ENCODE measurements at regions not wholly inside any gene's neighbourhood (a gene's known extent, or its start where the extent isn't known, plus 50 kb on each side); places are given as distances from the start of the nearest gene placed in this dataset.

DNA sequence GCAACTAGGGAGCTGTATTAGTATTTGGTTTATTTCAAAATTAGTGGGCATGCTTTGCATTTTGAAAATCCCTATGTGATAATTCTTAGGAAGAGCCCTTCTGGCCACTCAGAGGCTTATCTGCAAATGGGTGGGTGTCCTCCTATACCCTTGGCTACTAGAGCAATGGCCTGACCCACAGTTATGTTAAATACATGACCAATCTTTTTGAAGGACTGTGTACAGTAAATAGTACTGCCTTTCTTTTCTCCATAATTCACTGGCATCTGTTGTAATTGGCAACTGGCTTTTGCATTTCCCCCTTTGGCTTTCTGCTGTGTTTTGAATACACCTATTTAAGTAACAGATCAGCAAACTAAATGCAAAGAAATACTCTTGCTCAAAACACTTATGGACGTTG lies 175.4 kb downstream of the ANXA2 start:
- H3K27ac ChIP-seq (ENCODE audit: low read depth, low read length): no peak overlapping the region
- no peaks in the 10 kb centered on the region for H3K79me2 ChIP-seq (ENCODE audit: control insufficient read depth, insufficient read depth, low read length, unreplicated experiment)
- no peak overlapping the region for H2AFZ ChIP-seq (ENCODE audit: low read length, unreplicated experiment)
- H3K36me3 ChIP-seq (ENCODE audit: insufficient read depth, low read length): no peaks in the 10 kb centered on the region
- peaks cover 92% of the 10 kb centered on the region for H3K27me3 ChIP-seq (ENCODE audit: insufficient read depth, low read length)
- no peak overlapping the region for H3K4me3 ChIP-seq (ENCODE audit: low read depth, low read length)
- H3K4me1 ChIP-seq (ENCODE audit: control insufficient read depth, insufficient read depth, low read length, unreplicated experiment): no peaks in the 10 kb centered on the region

DNA sequence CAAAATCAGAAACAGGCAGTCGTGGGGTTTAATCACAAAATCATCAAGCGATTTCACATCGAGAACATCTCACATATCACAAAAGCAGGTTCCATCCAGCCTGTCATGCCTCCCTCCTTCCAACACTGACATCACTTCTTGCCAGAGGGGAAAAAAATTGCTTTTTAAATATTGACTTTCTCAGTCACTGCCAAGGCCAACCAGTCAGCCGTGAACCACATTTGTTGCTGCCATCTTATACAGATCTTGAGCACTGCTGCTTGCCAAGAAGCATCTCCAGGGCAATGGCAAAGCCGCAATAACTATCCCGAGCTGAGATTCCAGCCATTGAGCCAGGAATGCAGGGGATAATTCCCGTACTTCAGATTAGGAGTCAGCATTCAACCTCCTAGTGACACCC lies 174.6 kb downstream of the ANXA2 start:
- Histone ChIP-seq H3K27ac (ENCODE audit: low read depth, low read length) (no peak overlapping the region), H3K4me1 (ENCODE audit: control insufficient read depth, insufficient read depth, low read length, unreplicated experiment) (no peaks in the 10 kb centered on the region), H3K79me2 (ENCODE audit: control insufficient read depth, insufficient read depth, low read length, unreplicated experiment) (no peaks in the 10 kb centered on the region), H3K36me3 (ENCODE audit: insufficient read depth, low read length) (no peaks in the 10 kb centered on the region), H3K4me3 (ENCODE audit: low read depth, low read length) (no peak overlapping the region), H3K27me3 (ENCODE audit: insufficient read depth, low read length) (peaks cover 92% of the 10 kb centered on the region), H2AFZ (ENCODE audit: low read length, unreplicated experiment) (no peak overlapping the region)

DNA sequence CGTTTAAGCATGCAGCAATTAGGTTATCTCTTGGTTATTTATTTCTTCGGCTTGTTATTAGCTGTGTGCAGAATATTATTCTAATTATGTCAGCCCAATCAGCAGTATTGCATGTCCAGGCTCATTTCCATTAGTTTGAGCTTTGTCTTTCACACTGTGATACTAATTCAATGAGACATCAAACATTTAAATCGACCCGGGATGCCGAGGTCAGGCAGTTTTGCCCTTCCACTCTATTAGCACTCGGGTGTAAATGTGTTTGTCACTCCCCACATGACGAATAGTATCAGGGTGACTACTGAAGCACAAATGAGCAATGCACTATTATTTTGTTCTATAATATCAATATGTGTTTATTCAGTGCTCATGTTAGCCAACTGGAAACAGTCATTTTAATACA lies 170.9 kb downstream of the ANXA2 start:
- H3K79me2 ChIP-seq (ENCODE audit: control insufficient read depth, insufficient read depth, low read length, unreplicated experiment): no peaks in the 10 kb centered on the region
- H3K27ac ChIP-seq (ENCODE audit: low read depth, low read length): no peak overlapping the region
- no peaks in the 10 kb centered on the region for H3K36me3 ChIP-seq (ENCODE audit: insufficient read depth, low read length)
- H3K4me3 ChIP-seq (ENCODE audit: low read depth, low read length): no peak overlapping the region
- H3K27me3 ChIP-seq (ENCODE audit: insufficient read depth, low read length): peaks cover 98% of the 10 kb centered on the region
- H3K4me1 ChIP-seq (ENCODE audit: control insufficient read depth, insufficient read depth, low read length, unreplicated experiment): no peaks in the 10 kb centered on the region
- no peak overlapping the region for H2AFZ ChIP-seq (ENCODE audit: low read length, unreplicated experiment)

DNA sequence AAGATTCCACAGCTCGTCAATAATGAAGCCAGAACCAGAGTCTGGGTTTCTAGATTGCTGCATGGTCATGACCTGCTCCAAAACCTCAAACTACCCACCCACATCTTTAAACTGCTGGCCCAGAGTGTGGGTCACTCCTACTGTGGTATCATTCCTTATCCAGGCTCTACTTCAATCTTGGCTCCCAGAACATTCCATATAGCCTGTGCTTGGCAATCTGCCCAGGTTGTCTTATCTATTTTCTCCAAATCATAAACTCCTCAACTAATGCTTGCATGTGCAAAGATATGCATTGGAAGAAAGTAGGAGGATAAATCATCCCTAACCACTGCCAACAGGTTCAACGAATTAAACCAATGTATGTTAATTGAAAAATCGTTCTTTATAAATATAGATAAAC lies 169.7 kb downstream of the ANXA2 start:
- Histone ChIP-seq H3K27me3 (ENCODE audit: insufficient read depth, low read length) (peaks cover 94% of the 10 kb centered on the region), H2AFZ (ENCODE audit: low read length, unreplicated experiment) (no peak overlapping the region), H3K79me2 (ENCODE audit: control insufficient read depth, insufficient read depth, low read length, unreplicated experiment) (no peaks in the 10 kb centered on the region), H3K4me3 (ENCODE audit: low read depth, low read length) (no peak overlapping the region), H3K27ac (ENCODE audit: low read depth, low read length) (no peak overlapping the region), H3K4me1 (ENCODE audit: control insufficient read depth, insufficient read depth, low read length, unreplicated experiment) (no peaks in the 10 kb centered on the region), H3K36me3 (ENCODE audit: insufficient read depth, low read length) (no peaks in the 10 kb centered on the region)

DNA sequence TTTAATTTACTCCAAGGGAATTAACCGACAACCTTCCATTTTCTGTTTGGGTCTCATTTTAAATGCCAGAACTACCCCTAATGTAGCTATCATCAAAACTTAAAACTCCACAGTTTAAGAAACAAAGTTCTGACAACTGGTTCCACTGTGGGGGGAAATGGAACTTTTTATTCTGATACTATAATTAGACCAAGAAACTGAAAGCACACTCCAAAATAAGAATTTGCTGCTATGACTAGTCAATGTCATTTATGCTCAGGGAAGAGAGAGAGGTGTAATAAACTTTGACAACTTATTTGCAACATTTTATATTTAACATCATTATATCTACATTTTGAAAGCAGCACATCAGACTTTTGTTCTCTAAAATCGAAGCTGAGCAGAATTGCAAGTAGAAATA lies 169.2 kb downstream of the ANXA2 start:
- Histone ChIP-seq H3K4me3 (ENCODE audit: low read depth, low read length) (no peak overlapping the region), H3K79me2 (ENCODE audit: control insufficient read depth, insufficient read depth, low read length, unreplicated experiment) (no peaks in the 10 kb centered on the region), H3K4me1 (ENCODE audit: control insufficient read depth, insufficient read depth, low read length, unreplicated experiment) (no peaks in the 10 kb centered on the region), H3K27me3 (ENCODE audit: insufficient read depth, low read length) (peaks cover 89% of the 10 kb centered on the region), H3K27ac (ENCODE audit: low read depth, low read length) (no peak overlapping the region), H2AFZ (ENCODE audit: low read length, unreplicated experiment) (no peak overlapping the region), H3K36me3 (ENCODE audit: insufficient read depth, low read length) (no peaks in the 10 kb centered on the region)

DNA sequence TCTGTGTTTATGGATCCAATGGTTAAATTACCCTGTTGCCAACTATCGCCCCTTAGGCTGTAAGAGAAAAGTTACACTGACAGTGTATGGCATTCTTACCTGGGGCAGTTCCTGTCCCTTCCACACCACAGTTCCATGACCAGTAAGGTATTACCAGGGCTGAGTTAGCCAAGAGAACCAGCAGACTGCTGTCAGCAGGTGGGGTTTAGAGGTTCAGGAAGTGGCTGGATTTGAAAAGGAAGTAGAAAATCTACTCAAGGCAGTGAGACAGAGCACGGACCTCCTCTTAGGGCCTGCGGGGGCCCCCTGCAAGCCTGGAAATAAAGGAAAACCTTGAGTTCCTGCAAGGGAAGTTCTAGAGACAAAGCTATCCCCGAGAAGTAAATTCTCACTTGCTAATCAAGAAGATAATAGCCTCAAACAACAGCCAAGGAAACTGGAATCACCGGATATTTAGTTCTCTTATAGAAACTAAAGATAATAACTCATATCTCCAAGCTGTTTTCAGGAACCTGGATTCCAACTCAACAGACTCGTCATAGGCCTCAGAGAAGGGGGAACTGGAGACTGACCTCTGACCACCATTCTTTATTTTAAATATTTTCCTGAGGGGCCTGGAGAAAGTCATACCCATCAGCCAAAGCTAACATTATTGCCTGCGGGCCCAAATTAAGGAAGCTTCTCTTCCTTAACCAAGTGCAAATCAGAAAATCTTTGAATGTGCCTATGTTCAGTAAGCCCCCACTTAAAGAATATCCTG lies 161.7 kb downstream of the ANXA2 start:
- H3K27me3 ChIP-seq (ENCODE audit: insufficient read depth, low read length): peaks cover 42% of the 10 kb centered on the region
- no peak overlapping the region for H3K27ac ChIP-seq (ENCODE audit: low read depth, low read length)
- no peaks in the 10 kb centered on the region for H3K79me2 ChIP-seq (ENCODE audit: control insufficient read depth, insufficient read depth, low read length, unreplicated experiment)
- H3K36me3 ChIP-seq (ENCODE audit: insufficient read depth, low read length): no peaks in the 10 kb centered on the region
- no peak overlapping the region for H3K4me3 ChIP-seq (ENCODE audit: low read depth, low read length)
- H2AFZ ChIP-seq (ENCODE audit: low read length, unreplicated experiment): no peak overlapping the region
- no peaks in the 10 kb centered on the region for H3K4me1 ChIP-seq (ENCODE audit: control insufficient read depth, insufficient read depth, low read length, unreplicated experiment)

DNA sequence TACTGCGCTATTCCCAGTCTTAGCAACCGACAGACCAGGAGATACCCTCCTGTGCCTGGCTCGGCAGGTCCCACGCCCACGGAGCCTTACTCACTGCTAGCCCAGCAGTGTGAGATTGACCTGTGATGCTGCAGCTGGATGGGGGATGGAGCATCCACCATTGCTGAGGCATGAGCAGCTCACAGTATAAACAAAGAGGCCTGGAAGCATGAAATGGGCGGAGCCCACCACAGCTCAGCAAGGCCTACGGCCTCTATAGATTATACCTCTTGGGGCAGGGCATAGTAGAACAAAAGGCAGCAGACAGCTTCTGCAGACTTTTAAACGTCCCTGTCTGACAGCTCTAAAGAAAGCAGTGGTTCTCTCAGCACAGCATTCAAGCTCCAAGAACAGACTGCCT lies 160.3 kb downstream of the ANXA2 start:
- H3K27ac ChIP-seq (ENCODE audit: low read depth, low read length): no peak overlapping the region
- no peaks in the 10 kb centered on the region for H3K4me1 ChIP-seq (ENCODE audit: control insufficient read depth, insufficient read depth, low read length, unreplicated experiment)
- no peak overlapping the region for H3K4me3 ChIP-seq (ENCODE audit: low read depth, low read length)
- H3K27me3 ChIP-seq (ENCODE audit: insufficient read depth, low read length): peaks cover 29% of the 10 kb centered on the region
- no peaks in the 10 kb centered on the region for H3K79me2 ChIP-seq (ENCODE audit: control insufficient read depth, insufficient read depth, low read length, unreplicated experiment)
- H3K36me3 ChIP-seq (ENCODE audit: insufficient read depth, low read length): no peaks in the 10 kb centered on the region
- H2AFZ ChIP-seq (ENCODE audit: low read length, unreplicated experiment): no peak overlapping the region

DNA sequence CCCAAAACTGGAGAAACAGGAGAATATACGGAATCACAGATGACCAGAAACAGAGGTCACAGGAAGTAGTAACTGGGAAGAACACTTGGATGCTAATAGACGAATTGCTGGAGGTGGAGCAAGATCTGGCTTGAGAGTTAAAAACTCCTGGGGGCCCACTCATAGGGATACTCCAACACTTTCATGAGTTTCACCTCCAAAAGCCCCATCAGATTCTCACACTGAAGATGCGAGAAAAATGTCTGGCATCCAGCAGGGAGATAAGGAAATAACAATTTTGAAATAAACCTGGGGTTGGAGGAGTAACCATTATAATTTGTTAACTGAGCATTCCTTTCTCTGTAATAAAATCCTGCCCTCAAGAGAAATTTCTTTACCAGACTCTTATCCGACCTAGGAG lies 154.0 kb downstream of the ANXA2 start:
- H3K4me3 ChIP-seq (ENCODE audit: low read depth, low read length): no peak overlapping the region
- no peaks in the 10 kb centered on the region for H3K79me2 ChIP-seq (ENCODE audit: control insufficient read depth, insufficient read depth, low read length, unreplicated experiment)
- no peaks in the 10 kb centered on the region for H3K4me1 ChIP-seq (ENCODE audit: control insufficient read depth, insufficient read depth, low read length, unreplicated experiment)
- H3K27me3 ChIP-seq (ENCODE audit: insufficient read depth, low read length): peaks cover 56% of the 10 kb centered on the region
- no peaks in the 10 kb centered on the region for H3K36me3 ChIP-seq (ENCODE audit: insufficient read depth, low read length)
- no peak overlapping the region for H2AFZ ChIP-seq (ENCODE audit: low read length, unreplicated experiment)
- H3K27ac ChIP-seq (ENCODE audit: low read depth, low read length): no peak overlapping the region

DNA sequence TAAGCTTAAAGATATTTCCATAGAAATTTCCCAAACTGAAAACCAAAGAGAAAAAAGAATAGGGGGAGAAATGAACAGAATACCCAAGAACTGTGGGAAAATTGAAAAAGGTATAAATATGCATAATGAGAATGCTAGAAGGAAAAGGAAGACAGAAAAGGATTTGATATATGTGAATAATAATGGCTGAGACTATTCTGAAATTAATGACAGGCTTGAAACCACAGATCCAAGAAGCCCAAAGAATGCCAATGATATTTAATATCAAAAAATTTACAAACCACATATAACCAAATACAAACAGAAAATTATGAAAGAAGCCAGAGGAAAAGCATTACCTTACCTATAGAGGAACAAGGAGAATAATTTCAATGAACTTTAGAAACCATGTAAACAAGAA lies 153.0 kb downstream of the ANXA2 start:
- Histone ChIP-seq H3K4me1 (ENCODE audit: control insufficient read depth, insufficient read depth, low read length, unreplicated experiment) (no peaks in the 10 kb centered on the region), H2AFZ (ENCODE audit: low read length, unreplicated experiment) (no peak overlapping the region), H3K79me2 (ENCODE audit: control insufficient read depth, insufficient read depth, low read length, unreplicated experiment) (no peaks in the 10 kb centered on the region), H3K27me3 (ENCODE audit: insufficient read depth, low read length) (peaks cover 61% of the 10 kb centered on the region), H3K36me3 (ENCODE audit: insufficient read depth, low read length) (no peaks in the 10 kb centered on the region), H3K27ac (ENCODE audit: low read depth, low read length) (no peak overlapping the region), H3K4me3 (ENCODE audit: low read depth, low read length) (no peak overlapping the region)

DNA sequence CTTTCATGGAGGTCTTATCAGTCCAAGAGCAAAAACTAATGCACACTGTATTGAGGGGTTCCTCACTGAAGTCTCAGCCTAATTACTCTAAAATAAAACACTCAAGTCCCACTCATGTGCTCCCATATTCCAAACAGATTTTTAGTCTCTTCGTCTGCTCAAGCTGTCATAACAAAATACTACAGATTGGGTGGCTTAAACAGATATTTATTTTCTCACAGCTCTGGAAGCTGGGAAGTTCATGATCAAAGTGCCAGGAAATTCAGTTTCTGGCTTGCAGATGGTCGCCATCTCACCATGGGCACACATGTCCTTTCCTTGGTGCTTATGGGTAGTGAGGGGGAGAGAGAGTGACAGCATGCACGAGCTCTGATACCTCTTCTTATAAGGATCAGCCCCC lies 147.5 kb downstream of the ANXA2 start:
- Histone ChIP-seq H3K4me3 (ENCODE audit: low read depth, low read length) (no peak overlapping the region), H3K27ac (ENCODE audit: low read depth, low read length) (no peak overlapping the region), H3K4me1 (ENCODE audit: control insufficient read depth, insufficient read depth, low read length, unreplicated experiment) (no peaks in the 10 kb centered on the region), H3K79me2 (ENCODE audit: control insufficient read depth, insufficient read depth, low read length, unreplicated experiment) (no peaks in the 10 kb centered on the region), H3K27me3 (ENCODE audit: insufficient read depth, low read length) (peaks cover 81% of the 10 kb centered on the region), H3K36me3 (ENCODE audit: insufficient read depth, low read length) (no peaks in the 10 kb centered on the region), H2AFZ (ENCODE audit: low read length, unreplicated experiment) (no peak overlapping the region)

DNA sequence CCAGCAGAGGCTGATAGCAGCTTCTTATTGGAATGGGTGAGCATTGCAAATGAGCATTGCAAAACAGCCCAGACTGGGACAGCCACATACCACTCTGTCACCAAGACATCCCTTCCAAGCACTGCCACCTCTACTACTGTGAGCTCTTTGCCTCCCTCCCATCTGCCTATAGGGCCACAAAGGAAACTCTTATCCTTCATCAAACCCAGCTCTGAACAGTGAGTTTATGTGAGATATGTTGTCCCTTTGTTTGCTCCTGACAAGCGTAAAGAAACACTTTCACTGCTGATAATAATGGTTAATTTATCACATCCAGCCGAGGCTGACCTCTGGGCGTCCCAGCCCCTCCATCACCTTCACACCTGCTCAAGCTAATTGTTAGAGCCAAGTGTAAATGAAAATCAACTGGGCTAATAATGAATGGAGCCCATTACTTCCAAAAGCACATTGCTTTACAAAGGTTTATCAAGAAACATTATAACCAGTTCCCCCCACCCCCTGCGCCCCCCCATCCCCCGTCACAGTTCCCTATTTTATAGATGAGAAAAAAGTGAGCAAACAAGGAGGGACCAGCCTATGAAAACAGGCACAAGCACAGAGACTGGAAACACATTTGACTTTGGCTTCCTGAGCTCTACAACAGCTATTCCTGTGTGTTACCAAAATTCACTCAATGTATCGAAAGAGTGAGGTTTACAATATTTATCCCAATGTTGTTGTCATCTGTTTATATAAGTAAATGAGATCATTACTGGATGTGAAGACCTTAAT lies 146.3 kb downstream of the ANXA2 start:
- Histone ChIP-seq H3K27ac (ENCODE audit: low read depth, low read length) (no peak overlapping the region), H3K36me3 (ENCODE audit: insufficient read depth, low read length) (no peaks in the 10 kb centered on the region), H3K27me3 (ENCODE audit: insufficient read depth, low read length) (peaks cover 69% of the 10 kb centered on the region), H3K4me1 (ENCODE audit: control insufficient read depth, insufficient read depth, low read length, unreplicated experiment) (peaks cover 3% of the 10 kb centered on the region), H2AFZ (ENCODE audit: low read length, unreplicated experiment) (no peak overlapping the region), H3K4me3 (ENCODE audit: low read depth, low read length) (no peak overlapping the region), H3K79me2 (ENCODE audit: control insufficient read depth, insufficient read depth, low read length, unreplicated experiment) (no peaks in the 10 kb centered on the region)
